ENCODE measurements at regions not wholly inside any gene's neighbourhood (a gene's known extent, or its start where the extent isn't known, plus 50 kb on each side); places are given as distances from the start of the nearest gene placed in this dataset.

DNA sequence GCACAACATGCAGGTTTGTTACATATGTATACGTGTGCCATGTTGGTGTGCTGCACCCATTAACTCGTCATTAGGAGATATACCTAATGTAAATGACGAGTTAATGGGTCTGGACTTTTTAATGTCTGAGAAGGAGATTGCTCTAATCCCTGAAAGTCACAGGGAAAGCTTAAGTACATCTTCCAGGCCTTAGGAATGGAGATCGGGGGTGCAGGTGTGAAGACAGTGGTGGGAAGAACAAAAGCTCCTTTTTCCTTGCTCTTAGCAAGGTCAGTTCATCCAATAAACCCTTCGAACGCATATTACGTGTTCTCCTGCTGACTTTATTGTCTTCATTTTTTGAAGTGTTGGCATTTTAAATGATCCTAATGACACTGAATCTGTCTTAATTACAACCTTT lies 50.8 kb upstream of the LAMA1 start:
- H3K4me3 ChIP-seq (ENCODE audit: low read length): no peak overlapping the region
- DNase-seq (ENCODE audit: low read depth): no peak
- TF ChIP-seq CTCF (IDR thresholded peaks at IDR 0.05; ENCODE audit: insufficient read depth, low read depth, low read length, missing control alignments): no peak

All from epithelial cell of esophagus (primary cell).